NCI-H146 treated with DMSO at 0.1 percent for 48 hours (cell line): ENCODE measurements at regions not wholly inside any gene's neighbourhood (a gene's known extent, or its start where the extent isn't known, plus 50 kb on each side); places are given as distances from the start of the nearest gene placed in this dataset.
"Not testable (repeated sequence)": the region's sequence is repeated elsewhere in the genome, so short reads cannot be mapped to it uniquely, and the experiment has no call there.

Experiments used
- DNase-seq: peaks from one replicate; lab custom pipeline; 2025; ENCODE audit not compliant: unreplicated experiment; lab: John Stamatoyannopoulos, UW

- not testable (repeated sequence) for DNase-seq
Observed at GRCh38 chr1:243074224-243074623, 180.9 kb downstream of the CEP170 start.

GRCh38 chr1:243067056-243067455 is 188.0 kb downstream of the CEP170 start:
- DNase-seq, result not testable (repeated sequence)

- DNase-seq, result not testable (repeated sequence)
Observed at GRCh38 chr1:243061965-243062364, 193.1 kb downstream of the CEP170 start.

GRCh38 chr1:243055510-243055909 is 199.6 kb downstream of the CEP170 start:
- not testable (repeated sequence) for DNase-seq

- DNase-seq, result not testable (repeated sequence)
Observed at GRCh38 chr1:243055091-243055490, 200.0 kb downstream of the CEP170 start.

- DNase-seq, result not testable (repeated sequence)
Observed at GRCh38 chr1:243054681-243055080, 200.4 kb downstream of the CEP170 start.

- DNase-seq, result not testable (repeated sequence)
Observed at GRCh38 chr1:243053048-243053447, 202.0 kb downstream of the CEP170 start.

- not testable (repeated sequence) for DNase-seq
Observed at GRCh38 chr1:243050613-243051012, 204.5 kb downstream of the CEP170 start.

- DNase-seq, result not testable (repeated sequence)
Observed at GRCh38 chr1:243049716-243050115, 205.4 kb downstream of the CEP170 start.

GRCh38 chr1:243021365-243021764 is 233.7 kb downstream of the CEP170 start:
- DNase-seq, result not testable (repeated sequence)

- DNase-seq, result not testable (repeated sequence)
Observed at GRCh38 chr1:243019030-243019635, 235.9 kb downstream of the CEP170 start.

GRCh38 chr1:243010719-243011118 is 244.4 kb downstream of the CEP170 start:
- not testable (repeated sequence) for DNase-seq

GRCh38 chr1:243001003-243001402 is 254.1 kb downstream of the CEP170 start:
- not testable (repeated sequence) for DNase-seq

GRCh38 chr1:242992776-242993175 is 262.3 kb downstream of the CEP170 start:
- DNase-seq, result not testable (repeated sequence)

GRCh38 chr1:242985096-242985495 is 270.0 kb downstream of the CEP170 start:
- DNase-seq, result not testable (repeated sequence)

GRCh38 chr1:242973341-242973740 is 281.7 kb downstream of the CEP170 start:
- not testable (repeated sequence) for DNase-seq

GRCh38 chr1:242966892-242967291 is 288.2 kb downstream of the CEP170 start:
- DNase-seq, result no peak

GRCh38 chr1:242959397-242959796 is 295.7 kb downstream of the CEP170 start:
- DNase-seq, result not testable (repeated sequence)

GRCh38 chr1:242954945-242955344 is 300.1 kb downstream of the CEP170 start:
- peak; percentile 15 for DNase-seq

- DNase-seq, result no peak
Observed at GRCh38 chr1:242946206-242946605, 308.9 kb downstream of the CEP170 start.

- DNase-seq, result peak; percentile 68
Observed at GRCh38 chr1:242936725-242937124, 318.4 kb downstream of the CEP170 start.

GRCh38 chr1:242924717-242925116 is 330.4 kb downstream of the CEP170 start:
- not testable (repeated sequence) for DNase-seq

GRCh38 chr1:242923603-242924002 is 331.5 kb downstream of the CEP170 start:
- DNase-seq, result not testable (repeated sequence)
